SK-N-MC (cell line): ENCODE measurements at regions not wholly inside any gene's neighbourhood (a gene's known extent, or its start where the extent isn't known, plus 50 kb on each side); places are given as distances from the start of the nearest gene placed in this dataset.

ENCODE experiments used
- EZH2 ChIP-seq: fragments of 200-600 bp; sonication (generic); IDR thresholded peaks from one replicate; pipeline ENCODE4 v1.6.1; 2017; ENCODE audit warnings: antibody characterized with exemption
- FOXP2 ChIP-seq: optimal IDR thresholded peaks from 2 replicates; pipeline ENCODE3; 2011; ENCODE audit warnings: mild to moderate bottlenecking, moderate library complexity; ENCODE audit not compliant: insufficient read depth; ENCODE audit errors: extremely low read length, control extremely low read depth
- POLR2AphosphoS5 ChIP-seq: IDR thresholded peaks from 2 replicates; pipeline ENCODE4 v1.6.1; 2012; ENCODE audit warnings: mild to moderate bottlenecking, low read depth, low read length, borderline replicate concordance

DNA sequence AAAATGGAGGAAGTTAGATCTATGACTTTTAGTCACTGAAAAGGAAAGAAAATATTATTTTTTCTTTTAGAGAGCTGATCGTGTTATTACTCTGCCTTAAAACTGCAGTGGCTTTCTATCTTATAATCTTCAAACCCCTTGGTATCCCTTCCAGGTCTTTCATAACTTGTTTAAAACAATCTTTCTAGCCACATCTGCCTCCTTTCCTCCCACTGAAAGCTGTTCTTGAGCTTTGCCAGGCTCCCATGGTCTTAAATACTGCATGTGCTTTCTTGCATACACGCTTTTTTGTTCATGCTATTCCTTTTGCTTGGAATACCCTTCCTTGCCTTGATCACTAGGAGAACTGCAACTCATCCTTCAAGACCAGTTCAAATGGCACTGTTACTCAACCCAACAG is 65.9 kb upstream of the GADD45A start:
- TF ChIP-seq POLR2AphosphoS5 = no peak
- no peak for TF ChIP-seq EZH2
- TF ChIP-seq FOXP2 = no peak
